Gastroesophageal sphincter (tissue), 4 donors: ENCODE measurements at regions not wholly inside any gene's neighbourhood (a gene's known extent, or its start where the extent isn't known, plus 50 kb on each side); places are given as distances from the start of the nearest gene placed in this dataset.

ENCODE experiments used
- ATAC-seq: fragments of 150-250 bp; one replicate; pipeline ENCODE4 v1.9.1; 2016; ENCODE audit warnings: mild to moderate bottlenecking, moderate library complexity
- H3K27ac ChIP-seq, 4 donors: fragments of 200-600 bp; sonication (generic) in 3 of 4; 1 replicate in 3 of 4; 2 replicates in 1 of 4; pipeline ENCODE4 v1.5.1; 2016 to 2019
- H3K27me3 ChIP-seq: fragments of 200-600 bp; sonication (generic); one replicate; pipeline ENCODE4 v1.5.1; 2019
- H3K36me3 ChIP-seq, 2 donors: fragments of 200-600 bp; sonication (generic); one replicate each; pipeline ENCODE4 v1.5.1; 2019; ENCODE audit warnings: control low read depth in 1 of 2
- H3K4me1 ChIP-seq, 3 donors: fragments of 200-600 bp; sonication (generic); 1 replicate in 2 of 3; 2 replicates in 1 of 3; pipeline ENCODE4 v1.5.1; 2016 to 2019; ENCODE audit warnings: control low read depth in 2 of 3
- H3K4me3 ChIP-seq, 2 donors: fragments of 200-600 bp; sonication (generic); one replicate each; pipeline ENCODE4 v1.5.1; 2019; ENCODE audit warnings: mild to moderate bottlenecking in 1 of 2, moderate library complexity in 1 of 2
- H3K9me3 ChIP-seq, 3 donors: fragments of 200-600 bp; sonication (generic); one replicate each; pipeline ENCODE4 v1.5.1; 2017 to 2019; ENCODE audit warnings: control low read depth in 2 of 3
- CTCF ChIP-seq, 4 experiments: fragments of 200-600 bp in 2 of 4; fragments of 450-650 bp in 2 of 4; sonication (generic) in 1 of 4; IDR thresholded peaks; one replicate each; pipeline ENCODE4 v1.5.1; 2017 to 2019; ENCODE audit warnings: antibody characterized with exemption in 4 of 4, mild to moderate bottlenecking in 2 of 4, moderate library complexity in 2 of 4
- EP300 ChIP-seq: sonication (generic); formaldehyde crosslinking; IDR thresholded peaks from one replicate; pipeline ENCODE4 v1.6.1; 2017; ENCODE audit warnings: antibody characterized with exemption, mild to moderate bottlenecking
- POLR2A ChIP-seq, 2 donors: fragments of 450-650 bp; IDR thresholded peaks; one replicate each; pipeline ENCODE4 v1.6.1; 2017; ENCODE audit warnings: antibody characterized with exemption in 2 of 2, mild to moderate bottlenecking in 2 of 2, moderate library complexity in 1 of 2
- POLR2AphosphoS5 ChIP-seq: sonication (generic); formaldehyde crosslinking; IDR thresholded peaks from one replicate; pipeline ENCODE4 v1.6.1; 2017; ENCODE audit warnings: antibody characterized with exemption
- WGBS, 2 donors: methylation state at CpG; one replicate each; pipeline ENCODE4 v1.1.5; 2018; ENCODE audit warnings: low coverage in 1 of 2; 5-methylcytosine and 5-hydroxymethylcytosine counted together

- TF ChIP-seq POLR2AphosphoS5, result no peak
- no peak for TF ChIP-seq CTCF (IDR thresholded peaks at IDR 0.05)
- no peak for ATAC-seq
Observed at GRCh38 chr15:25240461-25241021, 198.3 kb downstream of the UBE3A start.

GRCh38 chr15:25241241-25241801 lies 197.5 kb downstream of the UBE3A start:
- Histone ChIP-seq H3K27ac (no peak overlapping the region), H3K4me1 (no peaks in the 10 kb centered on the region), H3K27me3 (no peaks in the 10 kb centered on the region), H3K36me3 (peaks cover 0 to 11% of the 10 kb centered on the region in 2 donors), H3K9me3 (peaks cover 0 to 88% (median 0%) of the 10 kb centered on the region in 3 donors), H3K4me3 (no peak overlapping the region)
- no peak for TF ChIP-seq POLR2AphosphoS5
- no peak for TF ChIP-seq CTCF (IDR thresholded peaks at IDR 0.05)
- TF ChIP-seq EP300, result no peak
- no peak for TF ChIP-seq POLR2A (IDR thresholded peaks at IDR 0.05)
- WGBS, 2 donors, result no CpG with 5 or more reads among the region's 12 CpGs
- ATAC-seq, result no peak

More at GRCh38 chr15:25240461-25241021, 198.3 kb downstream of the UBE3A start:
- Histone ChIP-seq H3K4me1 (no peaks in the 10 kb centered on the region), H3K27ac (no peak overlapping the region), H3K36me3 (peaks cover 0 to 7% of the 10 kb centered on the region in 2 donors), H3K4me3 (no peak overlapping the region), H3K9me3 (peaks cover 0 to 83% (median 0%) of the 10 kb centered on the region in 3 donors), H3K27me3 (no peaks in the 10 kb centered on the region)
- 80% methylated on average over 1 of the region's 13 CpGs; no CpG with 5 or more reads in 1 of the 2 donors for WGBS, 2 donors

- no peak for ATAC-seq
Observed at GRCh38 chr15:25242166-25242879, 196.5 kb downstream of the UBE3A start.

DNA sequence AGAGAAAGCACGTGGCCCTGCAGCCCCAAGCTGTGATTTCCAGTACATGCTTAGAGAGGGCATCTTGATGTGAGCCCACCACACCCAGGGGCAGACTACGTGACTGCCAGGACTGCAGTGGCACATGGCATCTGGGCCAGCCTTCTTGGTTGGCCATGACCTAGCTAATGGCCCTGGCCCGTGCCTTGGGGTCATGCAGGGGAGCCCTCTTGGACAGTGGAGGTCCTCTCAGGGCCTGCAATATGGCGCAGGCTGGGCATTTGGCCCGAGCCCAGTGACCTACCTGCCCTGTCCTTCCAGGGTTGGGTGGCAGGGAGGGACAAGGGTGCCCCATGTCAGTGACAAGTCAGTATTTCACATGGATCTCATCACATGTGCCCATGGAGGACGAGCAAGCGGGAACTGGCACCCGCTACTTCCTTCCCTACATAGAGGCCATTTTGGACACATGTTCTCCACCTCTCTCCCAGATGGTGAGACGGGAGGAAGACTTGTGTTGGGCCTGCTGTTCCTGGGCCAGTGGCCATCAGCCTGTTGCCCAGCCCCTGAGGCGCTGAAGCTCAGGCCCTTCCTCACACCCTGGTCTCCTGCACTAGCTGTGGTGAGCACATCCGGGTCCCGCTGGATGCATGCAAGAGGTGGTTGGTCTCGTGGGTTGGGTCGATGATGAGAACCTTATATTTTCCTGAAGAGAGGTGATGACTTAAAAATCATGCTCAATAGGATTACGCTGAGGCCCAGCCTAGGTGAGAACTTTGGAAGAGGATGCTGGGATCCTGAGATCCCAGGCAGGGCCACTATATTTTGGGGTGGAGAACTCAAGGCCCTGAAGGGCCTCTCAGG lies 195.6 kb downstream of the UBE3A start:
- Histone ChIP-seq H3K27ac (no peak overlapping the region), H3K36me3 (peaks cover 0 to 11% of the 10 kb centered on the region in 2 donors), H3K9me3 (peaks cover 0 to 93% (median 0%) of the 10 kb centered on the region in 3 donors), H3K27me3 (no peaks in the 10 kb centered on the region), H3K4me1 (no peaks in the 10 kb centered on the region), H3K4me3 (no peak overlapping the region)
- ATAC-seq, result no peak
- TF ChIP-seq CTCF (IDR thresholded peaks at IDR 0.05), result no peak
- TF ChIP-seq POLR2A (IDR thresholded peaks at IDR 0.05), result no peak
- no peak for TF ChIP-seq POLR2AphosphoS5
- no peak for TF ChIP-seq EP300
- WGBS, 2 donors, result 76% methylated on average over 5 of the region's 15 CpGs; no CpG with 5 or more reads in 1 of the 2 donors

More at GRCh38 chr15:25242166-25242879, 196.5 kb downstream of the UBE3A start:
- TF ChIP-seq EP300 (no peak), CTCF (IDR thresholded peaks at IDR 0.05) (no peak), POLR2A (IDR thresholded peaks at IDR 0.05) (no peak), POLR2AphosphoS5 (no peak)
- WGBS, 2 donors, result 80% methylated on average over 3 of the region's 10 CpGs; no CpG with 5 or more reads in 1 of the 2 donors
- H3K36me3 ChIP-seq, result peaks cover 0 to 11% of the 10 kb centered on the region in 2 donors
- H3K9me3 ChIP-seq, result peaks cover 0 to 95% (median 0%) of the 10 kb centered on the region in 3 donors
- no peaks in the 10 kb centered on the region for H3K4me1 ChIP-seq
- H3K27ac ChIP-seq, result no peak overlapping the region
- no peak overlapping the region for H3K4me3 ChIP-seq
- H3K27me3 ChIP-seq, result no peaks in the 10 kb centered on the region
